HG03521 (cell line): ENCODE measurements at regions not wholly inside any gene's neighbourhood (a gene's known extent, or its start where the extent isn't known, plus 50 kb on each side); places are given as distances from the start of the nearest gene placed in this dataset.

Experiments used
- ATAC-seq: cut with Tn5 transposase; IDR thresholded peaks from one replicate; pipeline ENCODE4 v1.9.1; 2021; ENCODE audit warnings: mild to moderate bottlenecking, moderate library complexity; ENCODE audit not compliant: unreplicated experiment

- ATAC-seq: no peak
Measured at GRCh38 chr17:77481476-77482374, 341.0 kb downstream of the SEC14L1 start.

- ATAC-seq: no peak
Measured at GRCh38 chr17:77482375-77483127, 341.8 kb downstream of the SEC14L1 start.

GRCh38 chr17:77483128-77483598 lies 342.4 kb downstream of the SEC14L1 start:
- ATAC-seq: no peak

GRCh38 chr17:77484111-77484510 lies 343.3 kb downstream of the SEC14L1 start:
- ATAC-seq: no peak

- ATAC-seq: no peak
Measured at GRCh38 chr17:77485089-77485833, 344.5 kb downstream of the SEC14L1 start.

GRCh38 chr17:77487211-77487629 lies 346.5 kb downstream of the SEC14L1 start:
- no peak for ATAC-seq

- no peak for ATAC-seq
Measured at GRCh38 chr17:77487677-77488530, 347.1 kb downstream of the SEC14L1 start.

- ATAC-seq: no peak
Measured at GRCh38 chr17:77488531-77489238, 347.9 kb downstream of the SEC14L1 start.

GRCh38 chr17:77489239-77489892 lies 348.6 kb downstream of the SEC14L1 start:
- no peak for ATAC-seq

GRCh38 chr17:77489893-77490255 lies 349.1 kb downstream of the SEC14L1 start:
- ATAC-seq: no peak

- ATAC-seq: no peak
Measured at GRCh38 chr17:77490361-77491183, 349.8 kb downstream of the SEC14L1 start.

GRCh38 chr17:77491921-77492445 lies 351.2 kb downstream of the SEC14L1 start:
- no peak for ATAC-seq

GRCh38 chr17:77492446-77493237 lies 351.9 kb downstream of the SEC14L1 start:
- no peak for ATAC-seq

GRCh38 chr17:77493238-77493820 lies 352.6 kb downstream of the SEC14L1 start:
- ATAC-seq: no peak

GRCh38 chr17:77493901-77494663 lies 353.3 kb downstream of the SEC14L1 start:
- no peak for ATAC-seq
